ENCODE measurements at regions not wholly inside any gene's neighbourhood (a gene's known extent, or its start where the extent isn't known, plus 50 kb on each side); places are given as distances from the start of the nearest gene placed in this dataset.
A peak's percentile ranks its signal among the peaks of the same experiment; 100 is the strongest.

DNA sequence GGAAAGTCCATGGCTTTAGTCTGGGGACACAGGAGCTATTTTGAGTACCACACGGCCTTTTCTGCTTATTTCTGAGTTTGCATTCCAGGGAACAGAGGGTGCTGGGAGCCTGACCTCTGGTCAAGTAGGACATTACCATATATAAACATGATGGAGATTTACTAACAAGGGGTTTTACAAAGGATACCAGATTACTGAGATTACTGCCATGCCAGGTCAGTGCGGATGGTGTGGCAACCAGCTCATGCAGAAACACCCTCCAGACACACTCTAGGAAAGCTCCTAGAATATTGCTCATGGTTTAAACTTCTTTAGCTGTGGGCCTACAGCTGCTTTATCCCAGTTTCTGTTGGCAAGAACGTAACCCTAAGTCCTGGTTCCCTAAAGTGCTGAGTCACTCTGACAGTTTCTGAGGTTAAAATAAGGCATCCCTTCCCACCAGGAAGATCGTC is 54.3 kb upstream of the AGTR1 start:
- peak; percentile 71 for DNase-seq (ENCODE audit: low spot score)

- DNase-seq (ENCODE audit: low spot score) = peak; percentile 21
These were observed 51.5 kb upstream of the AGTR1 start for GRCh38 chr3:148646126-148646665.

All from AG20443 (cell line).